ENCODE measurements at regions not wholly inside any gene's neighbourhood (a gene's known extent, or its start where the extent isn't known, plus 50 kb on each side); places are given as distances from the start of the nearest gene placed in this dataset.

GRCh38 chr10:78828647-78829539, 239.9 kb upstream of the ZMIZ1 start:
- H3K4me3 ChIP-seq (ENCODE audit: low read length in 3 of 3): no peak overlapping the region
- no peaks in the 10 kb centered on the region for H3K36me3 ChIP-seq (ENCODE audit: control insufficient read depth in 3 of 3, insufficient read depth in 3 of 3, low read length in 3 of 3)
- H3K27me3 ChIP-seq (ENCODE audit: control insufficient read depth in 3 of 3, insufficient read depth in 3 of 3, low read length in 3 of 3): peaks cover 0 to 8% (median 0%) of the 10 kb centered on the region in 3 donors
- peaks cover 0 to 8% (median 7%) of the 10 kb centered on the region in 3 donors for H3K9me3 ChIP-seq (ENCODE audit: control insufficient read depth in 3 of 3, low read length in 3 of 3)
- no peak overlapping the region for H3K9ac ChIP-seq (ENCODE audit: low read depth in 1 of 3, low read length in 3 of 3)
- no peaks in the 10 kb centered on the region for H3K4me1 ChIP-seq (ENCODE audit: control insufficient read depth in 3 of 3, insufficient read depth in 3 of 3, low read length in 3 of 3)
- H3K27ac ChIP-seq (ENCODE audit: low read depth, low read length): no peak overlapping the region

DNA sequence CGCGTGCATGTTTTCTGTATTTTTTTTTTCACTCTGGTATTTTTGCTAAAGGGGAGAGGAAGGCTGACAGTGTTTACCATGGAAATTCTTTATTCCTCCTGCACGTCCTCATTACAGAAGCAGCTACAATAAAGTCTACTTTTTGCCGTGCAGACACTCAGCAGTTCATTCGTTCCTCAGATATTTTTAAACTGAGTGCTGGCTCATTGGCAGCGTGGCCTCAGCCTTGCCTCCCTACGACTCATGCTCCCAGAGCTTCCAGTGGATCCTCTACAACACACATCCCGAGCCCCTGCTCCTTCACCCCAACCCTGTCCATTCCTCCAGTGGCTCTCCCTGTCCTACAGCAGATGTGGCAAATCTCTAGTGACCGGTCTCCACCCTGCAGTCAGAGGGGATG, 239.2 kb upstream of the ZMIZ1 start:
- H3K4me1 ChIP-seq (ENCODE audit: control insufficient read depth in 3 of 3, insufficient read depth in 3 of 3, low read length in 3 of 3): no peaks in the 10 kb centered on the region
- peaks cover 0 to 8% (median 7%) of the 10 kb centered on the region in 3 donors for H3K9me3 ChIP-seq (ENCODE audit: control insufficient read depth in 3 of 3, low read length in 3 of 3)
- H3K4me3 ChIP-seq (ENCODE audit: low read length in 3 of 3): no peak overlapping the region
- H3K27me3 ChIP-seq (ENCODE audit: control insufficient read depth in 3 of 3, insufficient read depth in 3 of 3, low read length in 3 of 3): peaks cover 0 to 8% (median 0%) of the 10 kb centered on the region in 3 donors
- no peak overlapping the region for H3K27ac ChIP-seq (ENCODE audit: low read depth, low read length)
- H3K36me3 ChIP-seq (ENCODE audit: control insufficient read depth in 3 of 3, insufficient read depth in 3 of 3, low read length in 3 of 3): no peaks in the 10 kb centered on the region
- H3K9ac ChIP-seq (ENCODE audit: low read depth in 1 of 3, low read length in 3 of 3): no peak overlapping the region

DNA sequence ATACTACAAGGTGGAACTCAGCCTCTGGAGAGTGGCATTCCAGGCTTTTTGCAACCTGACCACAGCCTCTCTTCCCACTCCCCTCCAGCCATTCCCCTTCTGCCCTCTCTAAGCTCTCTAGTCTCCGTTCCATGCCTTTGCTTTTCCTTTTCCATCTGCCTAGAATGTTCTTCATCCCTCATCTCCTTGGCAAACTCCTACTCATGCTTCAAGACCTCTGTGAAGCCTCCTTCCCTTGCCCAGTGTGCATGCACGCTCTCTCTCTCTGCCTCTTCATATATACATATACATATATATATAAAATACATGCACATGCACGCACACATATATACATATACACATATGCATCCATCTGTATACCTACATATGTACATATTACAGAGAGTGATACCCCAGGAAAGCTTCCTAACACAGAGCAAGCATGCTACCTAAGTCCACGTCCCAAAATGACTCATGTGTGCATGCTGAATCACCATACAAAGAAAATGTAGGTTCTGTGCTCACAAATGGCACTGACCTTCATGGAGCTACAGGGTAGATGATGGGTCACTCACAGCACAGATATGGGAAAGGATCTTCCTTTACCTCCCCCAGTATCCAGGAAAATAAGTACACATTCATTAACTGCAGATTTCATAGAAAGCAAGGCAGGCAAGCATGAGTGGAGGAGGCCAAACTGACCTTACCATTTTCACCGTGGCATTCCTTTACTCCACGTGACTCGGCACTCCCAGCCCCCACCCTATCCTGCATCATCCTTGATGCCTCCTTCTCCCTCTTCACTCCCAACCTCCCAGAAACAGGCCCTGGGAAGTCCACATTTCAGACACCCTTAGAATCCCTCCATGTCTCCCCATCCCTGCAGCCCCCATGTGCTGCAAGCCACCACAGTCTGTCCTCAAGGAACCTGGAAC, 238.4 kb upstream of the ZMIZ1 start:
- H3K4me3 ChIP-seq (ENCODE audit: low read length in 3 of 3): no peak overlapping the region
- peaks cover 0 to 8% (median 7%) of the 10 kb centered on the region in 3 donors for H3K9me3 ChIP-seq (ENCODE audit: control insufficient read depth in 3 of 3, low read length in 3 of 3)
- no peaks in the 10 kb centered on the region for H3K4me1 ChIP-seq (ENCODE audit: control insufficient read depth in 3 of 3, insufficient read depth in 3 of 3, low read length in 3 of 3)
- no peak overlapping the region for H3K27ac ChIP-seq (ENCODE audit: low read depth, low read length)
- no peak overlapping the region for H3K9ac ChIP-seq (ENCODE audit: low read depth in 1 of 3, low read length in 3 of 3)
- peaks cover 0 to 8% (median 0%) of the 10 kb centered on the region in 3 donors for H3K27me3 ChIP-seq (ENCODE audit: control insufficient read depth in 3 of 3, insufficient read depth in 3 of 3, low read length in 3 of 3)
- no peaks in the 10 kb centered on the region for H3K36me3 ChIP-seq (ENCODE audit: control insufficient read depth in 3 of 3, insufficient read depth in 3 of 3, low read length in 3 of 3)

- Histone ChIP-seq H3K27me3 (ENCODE audit: control insufficient read depth in 3 of 3, insufficient read depth in 3 of 3, low read length in 3 of 3) (peaks cover 0 to 8% (median 0%) of the 10 kb centered on the region in 3 donors), H3K27ac (ENCODE audit: low read depth, low read length) (no peak overlapping the region), H3K4me1 (ENCODE audit: control insufficient read depth in 3 of 3, insufficient read depth in 3 of 3, low read length in 3 of 3) (no peaks in the 10 kb centered on the region), H3K4me3 (ENCODE audit: low read length in 3 of 3) (no peak overlapping the region), H3K36me3 (ENCODE audit: control insufficient read depth in 3 of 3, insufficient read depth in 3 of 3, low read length in 3 of 3) (no peaks in the 10 kb centered on the region), H3K9ac (ENCODE audit: low read depth in 1 of 3, low read length in 3 of 3) (no peak overlapping the region), H3K9me3 (ENCODE audit: control insufficient read depth in 3 of 3, low read length in 3 of 3) (peaks cover 0 to 8% (median 7%) of the 10 kb centered on the region in 3 donors)
Measured at GRCh38 chr10:78830976-78831375, 237.8 kb upstream of the ZMIZ1 start.

- no peaks in the 10 kb centered on the region for H3K36me3 ChIP-seq (ENCODE audit: control insufficient read depth in 3 of 3, insufficient read depth in 3 of 3, low read length in 3 of 3)
- H3K4me1 ChIP-seq (ENCODE audit: control insufficient read depth in 3 of 3, insufficient read depth in 3 of 3, low read length in 3 of 3): no peaks in the 10 kb centered on the region
- peaks cover 0 to 8% (median 0%) of the 10 kb centered on the region in 3 donors for H3K27me3 ChIP-seq (ENCODE audit: control insufficient read depth in 3 of 3, insufficient read depth in 3 of 3, low read length in 3 of 3)
- H3K4me3 ChIP-seq (ENCODE audit: low read length in 3 of 3): no peak overlapping the region
- no peak overlapping the region for H3K27ac ChIP-seq (ENCODE audit: low read depth, low read length)
- peaks cover 0 to 8% (median 7%) of the 10 kb centered on the region in 3 donors for H3K9me3 ChIP-seq (ENCODE audit: control insufficient read depth in 3 of 3, low read length in 3 of 3)
- no peak overlapping the region for H3K9ac ChIP-seq (ENCODE audit: low read depth in 1 of 3, low read length in 3 of 3)
Measured at GRCh38 chr10:78831461-78831860, 237.3 kb upstream of the ZMIZ1 start.

DNA sequence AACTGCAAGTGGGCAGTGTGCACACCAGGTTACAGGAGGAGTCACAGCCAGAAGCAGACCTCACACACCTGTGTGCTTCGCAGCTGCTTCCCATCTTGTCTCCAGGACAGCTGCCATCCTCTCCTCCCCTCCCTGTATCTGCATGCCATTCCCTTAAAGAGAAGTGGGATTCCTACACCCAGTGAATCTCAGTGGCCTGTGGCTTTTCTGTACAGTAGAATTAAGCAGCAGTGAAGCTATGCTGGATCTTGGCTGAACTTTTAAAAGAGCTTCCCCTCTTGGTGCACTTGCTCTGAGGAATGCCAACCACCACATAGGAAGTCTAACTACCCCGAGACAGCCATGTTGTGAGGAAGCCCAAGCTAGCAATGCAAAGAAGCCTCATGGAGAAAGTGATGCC, 236.5 kb upstream of the ZMIZ1 start:
- Histone ChIP-seq H3K36me3 (ENCODE audit: control insufficient read depth in 3 of 3, insufficient read depth in 3 of 3, low read length in 3 of 3) (no peaks in the 10 kb centered on the region), H3K27ac (ENCODE audit: low read depth, low read length) (no peak overlapping the region), H3K27me3 (ENCODE audit: control insufficient read depth in 3 of 3, insufficient read depth in 3 of 3, low read length in 3 of 3) (peaks cover 0 to 8% (median 0%) of the 10 kb centered on the region in 3 donors), H3K9me3 (ENCODE audit: control insufficient read depth in 3 of 3, low read length in 3 of 3) (peaks cover 0 to 8% (median 7%) of the 10 kb centered on the region in 3 donors), H3K9ac (ENCODE audit: low read depth in 1 of 3, low read length in 3 of 3) (no peak overlapping the region), H3K4me3 (ENCODE audit: low read length in 3 of 3) (no peak overlapping the region), H3K4me1 (ENCODE audit: control insufficient read depth in 3 of 3, insufficient read depth in 3 of 3, low read length in 3 of 3) (no peaks in the 10 kb centered on the region)

DNA sequence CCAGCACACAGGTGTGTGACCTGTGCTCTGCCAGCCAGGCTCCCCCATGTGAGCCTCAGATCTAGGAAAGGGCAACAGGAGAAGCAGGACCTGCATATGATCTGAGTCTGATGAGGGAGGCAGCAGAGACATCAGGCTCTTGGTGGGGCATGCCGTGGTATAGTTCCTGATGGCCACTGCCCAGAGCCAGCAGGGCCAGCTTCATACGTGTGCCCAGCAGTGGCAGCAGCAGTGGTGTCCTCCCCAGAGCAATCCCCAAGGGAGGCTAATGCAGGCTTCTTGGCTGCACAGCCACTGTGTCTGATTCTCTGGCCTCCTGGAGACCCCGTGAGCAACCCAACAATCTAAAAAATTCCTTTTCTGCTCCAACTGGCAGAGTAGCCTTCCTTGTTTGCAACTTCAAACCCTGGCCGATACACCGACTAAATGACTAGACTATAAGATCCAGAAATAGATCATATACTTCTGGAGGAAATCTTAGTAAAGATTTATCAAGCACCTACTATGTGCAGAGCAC, 230.6 kb upstream of the ZMIZ1 start:
- Histone ChIP-seq H3K9ac (ENCODE audit: low read depth in 1 of 3, low read length in 3 of 3) (no peak overlapping the region), H3K9me3 (ENCODE audit: control insufficient read depth in 3 of 3, low read length in 3 of 3) (no peaks in the 10 kb centered on the region), H3K4me1 (ENCODE audit: control insufficient read depth in 3 of 3, insufficient read depth in 3 of 3, low read length in 3 of 3) (peaks cover 4 to 5% (median 5%) of the 10 kb centered on the region in 3 donors), H3K27me3 (ENCODE audit: control insufficient read depth in 3 of 3, insufficient read depth in 3 of 3, low read length in 3 of 3) (no peaks in the 10 kb centered on the region), H3K27ac (ENCODE audit: low read depth, low read length) (no peak overlapping the region), H3K36me3 (ENCODE audit: control insufficient read depth in 3 of 3, insufficient read depth in 3 of 3, low read length in 3 of 3) (no peaks in the 10 kb centered on the region), H3K4me3 (ENCODE audit: low read length in 3 of 3) (no peak overlapping the region)

- Histone ChIP-seq H3K9ac (ENCODE audit: low read depth in 1 of 3, low read length in 3 of 3) (no peak overlapping the region), H3K36me3 (ENCODE audit: control insufficient read depth in 3 of 3, insufficient read depth in 3 of 3, low read length in 3 of 3) (no peaks in the 10 kb centered on the region), H3K4me3 (ENCODE audit: low read length in 3 of 3) (no peak overlapping the region), H3K27me3 (ENCODE audit: control insufficient read depth in 3 of 3, insufficient read depth in 3 of 3, low read length in 3 of 3) (peaks cover 0 to 3% (median 0%) of the 10 kb centered on the region in 3 donors), H3K4me1 (ENCODE audit: control insufficient read depth in 3 of 3, insufficient read depth in 3 of 3, low read length in 3 of 3) (peaks cover 0 to 7% (median 3%) of the 10 kb centered on the region in 3 donors), H3K9me3 (ENCODE audit: control insufficient read depth in 3 of 3, low read length in 3 of 3) (no peaks in the 10 kb centered on the region), H3K27ac (ENCODE audit: low read depth, low read length) (no peak overlapping the region)
Measured at GRCh38 chr10:78843495-78843894, 225.3 kb upstream of the ZMIZ1 start.

DNA sequence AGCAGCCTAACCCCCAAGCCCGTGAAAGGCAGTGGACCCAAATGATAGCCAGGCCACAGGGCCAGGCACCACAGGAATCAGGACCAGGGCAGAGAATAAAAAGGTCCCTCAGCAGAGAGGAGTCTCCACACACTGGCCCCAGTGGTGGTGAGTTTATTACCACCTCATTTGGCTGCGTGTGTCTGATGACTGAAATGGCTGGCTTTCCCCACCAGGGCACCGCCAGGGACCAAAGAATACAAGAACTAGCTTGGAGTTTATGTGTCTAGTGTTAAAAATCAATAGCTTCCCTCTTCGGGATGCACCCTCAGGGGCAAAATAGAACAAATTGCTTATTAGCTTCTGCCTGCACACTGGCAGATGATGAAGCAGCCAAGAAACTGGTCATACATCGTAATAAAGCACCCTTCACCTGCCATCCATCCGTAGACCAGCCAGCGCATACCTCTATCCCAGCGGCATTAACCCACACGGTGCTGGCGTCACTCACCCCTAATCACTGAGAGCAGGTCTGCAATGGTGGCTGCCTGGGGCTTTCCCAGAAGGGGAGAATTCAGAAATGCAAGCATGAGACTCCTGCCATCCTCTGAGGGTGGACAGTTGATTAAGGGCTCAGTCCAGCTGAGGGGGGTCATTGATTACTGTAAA, 223.7 kb upstream of the ZMIZ1 start:
- Histone ChIP-seq H3K9ac (ENCODE audit: low read depth in 1 of 3, low read length in 3 of 3) (no peak overlapping the region), H3K27ac (ENCODE audit: low read depth, low read length) (no peak overlapping the region), H3K9me3 (ENCODE audit: control insufficient read depth in 3 of 3, low read length in 3 of 3) (no peaks in the 10 kb centered on the region), H3K36me3 (ENCODE audit: control insufficient read depth in 3 of 3, insufficient read depth in 3 of 3, low read length in 3 of 3) (no peaks in the 10 kb centered on the region), H3K27me3 (ENCODE audit: control insufficient read depth in 3 of 3, insufficient read depth in 3 of 3, low read length in 3 of 3) (peaks cover 0 to 3% (median 0%) of the 10 kb centered on the region in 3 donors), H3K4me1 (ENCODE audit: control insufficient read depth in 3 of 3, insufficient read depth in 3 of 3, low read length in 3 of 3) (peaks cover 0 to 7% (median 3%) of the 10 kb centered on the region in 3 donors), H3K4me3 (ENCODE audit: low read length in 3 of 3) (no peak overlapping the region)
